ENCODE measurements at regions not wholly inside any gene's neighbourhood (a gene's known extent, or its start where the extent isn't known, plus 50 kb on each side); places are given as distances from the start of the nearest gene placed in this dataset.
"Not testable (repeated sequence)": the region's sequence is repeated elsewhere in the genome, so short reads cannot be mapped to it uniquely, and the experiment has no call there.

- peak; percentile 6 for DNase-seq (ENCODE audit: low spot score)
Measured at GRCh38 chr16:60681043-60681442, 1355.2 kb downstream of the CDH8 start.

GRCh38 chr16:60675022-60675421 is 1361.2 kb downstream of the CDH8 start:
- DNase-seq (ENCODE audit: low spot score), result no peak

GRCh38 chr16:60674241-60674640 is 1362.0 kb downstream of the CDH8 start:
- DNase-seq (ENCODE audit: low spot score), result no peak

- no peak for DNase-seq (ENCODE audit: low spot score)
Measured at GRCh38 chr16:60655514-60656153, 1380.6 kb downstream of the CDH8 start.

- DNase-seq (ENCODE audit: low spot score), result no peak
Measured at GRCh38 chr16:60651346-60651745, 1384.9 kb downstream of the CDH8 start.

- DNase-seq (ENCODE audit: low spot score), result no peak
Measured at GRCh38 chr16:60648290-60648689, 1387.9 kb downstream of the CDH8 start.

- not testable (repeated sequence) for DNase-seq (ENCODE audit: low spot score)
Measured at GRCh38 chr16:60647388-60647787, 1388.8 kb downstream of the CDH8 start.

- no peak for DNase-seq (ENCODE audit: low spot score)
Measured at GRCh38 chr16:60646631-60647030, 1389.6 kb downstream of the CDH8 start.

- DNase-seq (ENCODE audit: low spot score), result no peak
Measured at GRCh38 chr16:60645541-60645940, 1390.7 kb downstream of the CDH8 start.

GRCh38 chr16:60642956-60643355 is 1393.3 kb downstream of the CDH8 start:
- DNase-seq (ENCODE audit: low spot score), result no peak

GRCh38 chr16:60641067-60641665 is 1395.1 kb downstream of the CDH8 start:
- no peak for DNase-seq (ENCODE audit: low spot score)

GRCh38 chr16:60640038-60640437 is 1396.2 kb downstream of the CDH8 start:
- DNase-seq (ENCODE audit: low spot score), result no peak

- not testable (repeated sequence) for DNase-seq (ENCODE audit: low spot score)
Measured at GRCh38 chr16:60636636-60637035, 1399.6 kb downstream of the CDH8 start.

GRCh38 chr16:60636117-60636516 is 1400.1 kb downstream of the CDH8 start:
- DNase-seq (ENCODE audit: low spot score), result no peak

GRCh38 chr16:60635548-60635947 is 1400.7 kb downstream of the CDH8 start:
- no peak for DNase-seq (ENCODE audit: low spot score)

- DNase-seq (ENCODE audit: low spot score), result no peak
Measured at GRCh38 chr16:60611844-60612243, 1424.4 kb downstream of the CDH8 start.

- DNase-seq (ENCODE audit: low spot score), result no peak
Measured at GRCh38 chr16:60608971-60609370, 1427.3 kb downstream of the CDH8 start.

- DNase-seq (ENCODE audit: low spot score), result not testable (repeated sequence)
Measured at GRCh38 chr16:60605652-60606051, 1430.6 kb downstream of the CDH8 start.

- DNase-seq (ENCODE audit: low spot score), result no peak
Measured at GRCh38 chr16:60605176-60605575, 1431.1 kb downstream of the CDH8 start.

GRCh38 chr16:60586493-60586892 is 1449.7 kb downstream of the CDH8 start:
- DNase-seq (ENCODE audit: low spot score), result no peak

GRCh38 chr16:60582528-60582927 is 1453.7 kb downstream of the CDH8 start:
- DNase-seq (ENCODE audit: low spot score), result no peak

GRCh38 chr16:60566901-60567300 is 1469.3 kb downstream of the CDH8 start:
- no peak for DNase-seq (ENCODE audit: low spot score)

GRCh38 chr16:60564588-60564987 is 1471.7 kb downstream of the CDH8 start:
- DNase-seq (ENCODE audit: low spot score), result no peak

GRCh38 chr16:60563166-60563565 is 1473.1 kb downstream of the CDH8 start:
- no peak for DNase-seq (ENCODE audit: low spot score)

All from iPS-NIHi11 (cell line).